Stimulated activated naive CD8-positive, alpha-beta T cell treated with anti-CD3 and anti-CD28 coated beads, Interleukin-15, Interleukin-2, amounts not matched to agents 100 ng/mL and 50 ng/mL, for 24 hours (primary cell): ENCODE measurements at regions not wholly inside any gene's neighbourhood (a gene's known extent, or its start where the extent isn't known, plus 50 kb on each side); places are given as distances from the start of the nearest gene placed in this dataset.

Source experiments
- H3K27ac Mint-ChIP-seq: one replicate; pipeline ENCODE4 v1.8.0; 2021; ENCODE audit warnings: mild to moderate bottlenecking, mixed read lengths
- H3K27me3 Mint-ChIP-seq: one replicate; pipeline ENCODE4 v1.8.0; 2021; ENCODE audit warnings: mixed read lengths
- H3K36me3 Mint-ChIP-seq: one replicate; pipeline ENCODE4 v1.8.0; 2021; ENCODE audit warnings: low read depth, mixed read lengths
- H3K4me1 Mint-ChIP-seq: one replicate; pipeline ENCODE4 v1.8.0; 2021; ENCODE audit warnings: low read depth, mixed read lengths
- H3K4me3 Mint-ChIP-seq: one replicate; pipeline ENCODE4 v1.8.0; 2021; ENCODE audit warnings: mild to moderate bottlenecking, mixed read lengths
- H3K9me3 Mint-ChIP-seq: one replicate; pipeline ENCODE4 v1.8.0; 2021; ENCODE audit warnings: mixed read lengths

DNA sequence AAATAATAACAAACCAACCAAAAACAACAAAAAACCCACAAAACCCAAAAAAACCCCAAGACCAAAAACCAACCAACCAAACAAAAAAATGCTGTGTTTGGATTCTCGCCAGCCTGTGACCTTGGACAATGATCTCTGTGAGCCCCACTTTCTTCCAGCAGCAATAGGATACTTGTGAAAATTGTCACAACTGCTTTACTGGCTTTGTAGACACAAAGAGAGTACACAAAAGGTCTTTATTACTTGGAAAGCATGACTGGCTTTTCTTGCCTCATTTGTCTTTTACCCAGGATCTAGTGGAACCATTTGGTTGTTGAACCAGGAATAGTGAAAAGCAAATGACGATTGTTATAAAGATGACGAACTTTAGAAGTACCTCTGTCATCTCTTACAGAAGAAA is 256.6 kb downstream of the UTP18 start:
- peaks cover 11% of the 10 kb centered on the region for H3K27me3 Mint-ChIP-seq
- H3K4me3 Mint-ChIP-seq = no peak overlapping the region
- no peak overlapping the region for H3K27ac Mint-ChIP-seq
- peaks cover 3% of the 10 kb centered on the region for H3K9me3 Mint-ChIP-seq
- no peaks in the 10 kb centered on the region for H3K4me1 Mint-ChIP-seq
- no peaks in the 10 kb centered on the region for H3K36me3 Mint-ChIP-seq

DNA sequence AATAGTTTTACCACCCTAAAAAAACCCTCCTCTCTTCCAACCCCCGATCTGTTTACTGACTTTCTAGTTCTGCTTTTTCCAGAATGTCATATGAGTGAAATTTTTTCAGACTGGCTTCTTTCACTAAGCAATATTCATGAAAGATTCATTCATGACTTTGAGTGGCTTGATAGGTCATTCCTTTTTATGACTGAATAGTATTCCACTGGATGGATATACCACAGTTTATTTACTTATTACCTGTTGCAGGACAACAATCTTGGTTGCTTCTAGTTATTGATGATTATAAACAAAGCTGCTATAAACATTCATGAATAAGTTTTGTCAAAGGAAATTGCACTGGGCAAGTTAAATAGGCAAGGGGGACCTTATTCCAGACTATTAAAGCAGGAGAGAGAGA is 264.2 kb downstream of the UTP18 start:
- Mint-ChIP-seq H3K4me3 (no peak overlapping the region), H3K9me3 (peaks cover 5% of the 10 kb centered on the region), H3K27ac (no peak overlapping the region), H3K36me3 (no peaks in the 10 kb centered on the region), H3K4me1 (no peaks in the 10 kb centered on the region), H3K27me3 (peaks cover 25% of the 10 kb centered on the region)

DNA sequence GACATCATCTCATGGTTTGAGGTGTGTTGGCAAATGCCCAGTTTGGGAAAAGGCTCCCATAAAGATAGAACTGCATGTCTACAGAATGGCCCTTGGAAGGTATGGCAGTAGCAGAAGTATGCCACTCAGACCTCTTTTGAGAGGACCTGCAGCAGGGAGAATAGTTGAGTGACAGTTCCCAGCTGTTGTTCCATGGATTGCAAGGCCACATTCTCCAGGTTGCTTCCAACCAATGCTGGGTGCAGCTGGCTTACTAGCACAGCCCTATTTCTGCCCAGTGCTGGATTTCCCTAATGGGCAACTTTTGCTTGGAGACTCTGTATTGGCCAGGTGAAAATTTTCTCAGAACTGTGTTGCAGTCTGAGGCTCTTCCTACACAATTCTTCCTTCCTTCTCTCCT is 266.2 kb downstream of the UTP18 start:
- Mint-ChIP-seq H3K27me3 (peaks cover 25% of the 10 kb centered on the region), H3K36me3 (no peaks in the 10 kb centered on the region), H3K27ac (no peak overlapping the region), H3K4me1 (no peaks in the 10 kb centered on the region), H3K4me3 (no peak overlapping the region), H3K9me3 (peaks cover 5% of the 10 kb centered on the region)

DNA sequence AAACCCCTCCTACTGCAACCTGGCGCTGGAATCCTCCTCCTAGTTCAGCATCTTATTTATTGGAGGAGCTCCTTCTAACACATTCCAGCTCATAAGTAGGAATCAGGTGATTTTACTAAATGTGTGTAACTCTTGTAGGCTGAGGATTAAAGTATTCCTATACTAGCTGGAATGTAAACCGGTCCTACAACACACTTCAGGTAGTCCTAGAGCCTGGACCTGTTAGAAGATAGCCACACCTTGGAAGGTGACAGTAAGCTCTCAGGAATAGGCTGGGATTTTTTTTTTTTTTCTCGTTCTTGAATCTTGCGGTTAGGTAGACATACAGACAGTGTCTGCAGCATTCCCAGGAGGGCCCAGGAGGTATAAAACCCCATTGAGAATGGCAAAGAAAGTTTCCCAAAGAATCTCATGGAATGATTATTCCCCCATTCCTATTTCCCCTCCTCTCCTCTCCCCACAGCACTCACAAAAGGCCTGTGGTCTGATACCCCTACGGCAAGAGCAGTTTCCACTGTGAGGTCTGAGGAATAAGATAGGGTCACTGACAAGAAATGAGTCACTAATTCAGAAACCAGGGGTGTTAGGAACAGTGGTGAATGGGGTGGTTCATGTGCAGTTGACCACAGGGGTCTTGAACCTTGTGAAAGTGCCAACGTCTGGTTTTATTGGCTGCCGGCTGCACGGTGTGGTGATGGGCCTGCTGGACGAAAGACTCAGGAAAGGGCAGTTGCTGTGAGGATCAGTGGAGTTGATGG is 267.1 kb downstream of the UTP18 start:
- Mint-ChIP-seq H3K9me3 (peaks cover 5% of the 10 kb centered on the region), H3K4me3 (no peak overlapping the region)

DNA sequence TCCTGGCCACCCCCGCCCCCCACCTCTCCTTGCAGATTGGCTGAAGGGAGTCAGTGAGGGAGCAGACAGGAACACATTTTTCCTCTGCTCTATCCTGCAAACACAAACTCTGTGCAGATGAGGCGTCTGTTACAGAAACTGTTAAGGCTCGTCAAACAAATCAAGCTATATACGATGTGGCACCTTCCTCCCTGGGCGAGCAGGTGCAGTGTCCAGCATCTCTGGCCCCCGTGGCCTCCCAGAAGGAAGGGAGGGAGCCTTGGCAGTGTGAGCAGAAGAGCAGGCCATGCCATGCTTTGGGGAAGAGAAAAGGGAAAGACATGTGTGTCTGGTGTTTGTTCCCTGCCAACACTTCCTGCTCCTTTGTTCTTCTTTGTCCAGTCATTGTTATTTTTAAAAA is 267.8 kb downstream of the UTP18 start:
- Mint-ChIP-seq H3K27ac (no peak overlapping the region), H3K4me1 (no peaks in the 10 kb centered on the region), H3K9me3 (peaks cover 5% of the 10 kb centered on the region), H3K27me3 (peaks cover 18% of the 10 kb centered on the region), H3K36me3 (no peaks in the 10 kb centered on the region), H3K4me3 (no peak overlapping the region)

More for the DNA sequence above, 267.1 kb downstream of the UTP18 start:
- no peaks in the 10 kb centered on the region for H3K4me1 Mint-ChIP-seq
- H3K27ac Mint-ChIP-seq = no peak overlapping the region
- H3K27me3 Mint-ChIP-seq = peaks cover 18% of the 10 kb centered on the region
- H3K36me3 Mint-ChIP-seq = no peaks in the 10 kb centered on the region

DNA sequence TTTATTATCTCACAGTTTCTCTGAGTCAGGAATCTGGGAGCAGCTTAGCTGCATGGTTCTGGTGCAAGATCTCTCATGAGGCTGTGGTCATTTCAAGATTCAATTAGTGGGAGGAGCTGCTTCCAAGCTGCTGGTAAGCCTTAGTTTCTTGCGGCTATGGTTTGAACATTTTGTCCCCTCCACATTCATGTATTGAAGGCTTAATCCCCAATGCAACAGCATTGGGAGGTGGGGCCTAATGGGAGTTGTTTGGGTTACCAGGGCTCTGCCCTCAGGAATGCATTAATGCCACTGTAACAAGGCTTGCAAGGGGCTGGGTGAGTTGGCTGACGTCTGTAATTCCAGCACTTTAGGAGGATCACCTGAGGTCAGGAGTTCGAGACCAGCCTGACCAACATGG is 272.9 kb downstream of the UTP18 start:
- H3K9me3 Mint-ChIP-seq = no peaks in the 10 kb centered on the region
- H3K36me3 Mint-ChIP-seq = no peaks in the 10 kb centered on the region
- no peak overlapping the region for H3K4me3 Mint-ChIP-seq
- H3K27ac Mint-ChIP-seq = no peak overlapping the region
- H3K4me1 Mint-ChIP-seq = no peaks in the 10 kb centered on the region
- no peaks in the 10 kb centered on the region for H3K27me3 Mint-ChIP-seq

DNA sequence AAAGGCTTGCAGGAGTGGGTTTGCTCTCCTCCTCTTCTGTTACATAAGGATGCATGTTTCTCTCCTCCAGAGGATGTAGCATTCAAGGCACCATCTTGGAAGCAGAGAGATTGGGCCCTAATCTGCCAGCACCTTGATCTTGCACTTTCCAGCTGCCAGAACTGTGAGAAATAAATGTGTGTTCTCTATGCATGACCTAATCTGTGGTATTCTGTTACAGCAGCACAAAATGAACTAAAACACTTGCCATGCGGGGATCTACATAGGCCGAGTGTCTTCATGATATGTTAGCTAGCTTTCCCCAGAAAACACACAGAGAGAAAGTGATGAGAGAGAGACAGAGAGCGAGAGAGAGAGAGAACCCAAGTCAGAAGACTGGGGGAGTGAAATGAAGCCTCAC is 273.5 kb downstream of the UTP18 start:
- no peaks in the 10 kb centered on the region for H3K9me3 Mint-ChIP-seq
- H3K27ac Mint-ChIP-seq = no peak overlapping the region
- H3K27me3 Mint-ChIP-seq = no peaks in the 10 kb centered on the region
- H3K4me1 Mint-ChIP-seq = no peaks in the 10 kb centered on the region
- no peaks in the 10 kb centered on the region for H3K36me3 Mint-ChIP-seq
- no peak overlapping the region for H3K4me3 Mint-ChIP-seq

DNA sequence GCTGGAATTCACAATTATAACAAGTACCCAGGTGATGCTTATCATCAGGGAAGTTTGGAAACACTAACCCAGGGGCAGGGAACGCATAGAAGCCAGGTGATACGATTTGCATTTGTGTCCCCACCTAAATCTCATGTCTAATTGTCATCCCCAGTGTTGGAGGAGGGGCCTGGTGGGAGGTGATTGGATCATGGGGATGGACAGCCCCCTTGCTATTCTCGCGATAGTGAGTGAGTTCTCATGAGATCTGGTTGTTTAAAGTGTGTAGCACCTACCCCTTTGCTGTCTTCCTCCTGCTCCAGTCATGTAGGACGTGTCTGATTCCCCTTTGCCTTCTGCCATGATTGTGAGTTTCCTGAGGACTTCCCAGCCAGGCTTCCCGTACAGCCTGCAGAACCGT is 276.3 kb downstream of the UTP18 start:
- Mint-ChIP-seq H3K27me3 (no peaks in the 10 kb centered on the region), H3K27ac (no peak overlapping the region), H3K4me3 (no peak overlapping the region), H3K36me3 (no peaks in the 10 kb centered on the region), H3K4me1 (peaks cover 6% of the 10 kb centered on the region), H3K9me3 (no peaks in the 10 kb centered on the region)

DNA sequence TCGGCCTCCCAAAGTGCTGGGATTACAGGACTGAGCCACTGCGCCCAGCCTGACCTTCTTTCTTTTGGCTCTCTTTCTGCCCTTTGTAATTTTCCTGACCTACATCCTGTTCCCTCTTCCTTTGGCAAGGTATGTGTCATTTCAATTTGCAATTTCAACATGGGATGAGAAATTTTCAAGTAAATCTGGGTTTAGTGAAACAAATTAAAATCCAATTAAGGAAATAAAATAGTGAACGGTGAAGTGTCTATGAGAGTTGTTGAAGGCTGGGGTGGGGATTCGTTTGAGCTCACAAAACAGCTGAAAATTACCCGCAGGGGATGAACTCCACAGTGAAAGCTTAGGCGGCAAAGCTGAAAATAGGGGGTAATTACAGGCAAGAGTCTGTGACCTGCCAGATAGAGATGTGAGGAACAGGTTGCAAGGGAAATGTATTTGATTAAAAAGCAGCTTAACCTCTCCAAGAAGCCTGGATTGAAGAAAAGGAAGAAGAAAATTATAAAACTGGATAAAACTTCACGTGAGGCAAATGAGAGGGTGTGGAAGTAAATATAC is 277.7 kb downstream of the UTP18 start:
- peaks cover 6% of the 10 kb centered on the region for H3K4me1 Mint-ChIP-seq
- no peak overlapping the region for H3K4me3 Mint-ChIP-seq
- no peaks in the 10 kb centered on the region for H3K9me3 Mint-ChIP-seq
- no peaks in the 10 kb centered on the region for H3K36me3 Mint-ChIP-seq
- H3K27ac Mint-ChIP-seq = no peak overlapping the region
- no peaks in the 10 kb centered on the region for H3K27me3 Mint-ChIP-seq

DNA sequence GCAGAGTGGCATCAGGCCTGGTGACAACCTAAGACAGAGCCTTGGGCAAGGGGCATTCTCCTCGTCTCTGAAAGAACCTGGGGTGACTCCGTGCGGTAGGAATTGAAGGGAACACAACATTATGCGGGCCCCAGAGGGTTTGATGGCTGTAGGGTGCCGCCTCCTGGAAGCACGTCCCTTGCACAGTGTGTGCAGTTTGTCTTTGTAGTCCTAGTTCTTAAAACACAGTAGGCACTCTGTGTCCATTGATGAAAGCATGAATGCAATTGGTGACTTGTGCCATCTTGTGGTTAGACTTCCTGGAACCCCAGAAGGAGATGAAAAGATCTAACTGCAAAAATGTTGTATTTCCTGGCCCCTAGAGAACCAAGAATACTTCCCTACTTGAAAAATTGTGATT is 279.8 kb downstream of the UTP18 start:
- Mint-ChIP-seq H3K4me3 (no peak overlapping the region), H3K9me3 (no peaks in the 10 kb centered on the region), H3K36me3 (no peaks in the 10 kb centered on the region), H3K4me1 (peaks cover 6% of the 10 kb centered on the region), H3K27me3 (no peaks in the 10 kb centered on the region), H3K27ac (no peak overlapping the region)

DNA sequence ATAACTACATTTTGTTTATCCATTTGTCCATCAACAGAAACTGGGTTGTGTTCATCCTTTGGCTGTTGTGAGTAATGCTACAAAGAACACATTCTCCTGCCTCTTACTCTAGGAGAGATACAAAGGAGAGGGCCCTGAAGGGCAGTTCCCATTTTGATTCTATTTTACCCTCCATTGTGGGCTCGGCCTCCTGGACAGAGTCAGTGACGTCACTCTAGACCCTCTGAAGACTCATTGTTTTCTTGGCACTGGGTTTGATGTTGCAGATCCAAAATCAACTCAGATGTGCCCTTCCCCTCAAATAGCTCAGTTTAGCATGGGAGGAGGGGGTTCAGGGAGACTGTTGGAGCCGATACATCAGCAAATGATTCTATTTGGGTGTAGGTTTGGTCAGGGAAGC is 280.9 kb downstream of the UTP18 start:
- H3K4me3 Mint-ChIP-seq = no peak overlapping the region
- no peaks in the 10 kb centered on the region for H3K9me3 Mint-ChIP-seq
- H3K27me3 Mint-ChIP-seq = no peaks in the 10 kb centered on the region

DNA sequence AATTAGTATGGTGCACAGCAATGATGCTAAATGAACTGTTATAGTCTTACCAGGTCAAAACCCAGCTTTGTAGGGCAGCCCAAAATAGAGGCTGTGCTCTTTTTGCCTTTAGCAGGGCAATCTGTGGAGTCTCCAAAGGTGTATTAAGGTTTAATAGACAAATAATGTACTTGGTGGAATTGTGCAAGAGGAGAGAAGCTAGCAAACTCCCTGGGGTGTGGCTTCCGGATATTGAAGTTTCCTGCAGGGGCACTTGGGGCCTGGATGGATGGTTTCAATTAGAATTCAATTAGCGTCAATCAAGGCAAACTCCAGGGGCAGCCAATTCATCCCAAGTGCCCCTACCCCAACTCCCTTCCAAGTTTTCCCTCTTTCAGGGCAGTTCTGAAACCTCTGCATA is 285.8 kb downstream of the UTP18 start:
- Mint-ChIP-seq H3K4me3 (no peak overlapping the region), H3K4me1 (no peaks in the 10 kb centered on the region), H3K27me3 (peaks cover 3% of the 10 kb centered on the region), H3K27ac (no peak overlapping the region), H3K9me3 (peaks cover 4% of the 10 kb centered on the region), H3K36me3 (no peaks in the 10 kb centered on the region)

More for the DNA sequence above, 280.9 kb downstream of the UTP18 start:
- Mint-ChIP-seq H3K4me1 (peaks cover 6% of the 10 kb centered on the region), H3K27ac (no peak overlapping the region), H3K36me3 (no peaks in the 10 kb centered on the region)

DNA sequence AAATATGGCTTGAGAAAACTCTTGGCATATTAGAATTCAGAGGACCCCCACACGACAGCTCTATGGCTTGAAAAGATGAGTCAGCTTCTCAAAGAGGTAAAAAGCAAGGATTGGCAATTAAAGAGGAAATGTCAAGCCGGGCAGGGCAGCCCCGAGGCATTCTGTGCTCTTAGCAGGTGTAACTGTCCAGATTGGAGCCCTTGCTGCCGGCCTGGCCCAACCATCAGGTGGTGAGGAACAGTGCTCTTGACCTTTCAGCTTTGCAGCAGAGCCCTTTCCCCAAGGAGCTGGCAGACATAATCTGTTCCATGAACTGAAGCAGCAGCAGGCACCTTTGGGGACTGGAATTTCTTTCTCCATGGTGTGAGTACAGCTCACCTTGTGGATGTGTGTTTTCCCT is 287.8 kb downstream of the UTP18 start:
- Mint-ChIP-seq H3K36me3 (no peaks in the 10 kb centered on the region), H3K4me1 (no peaks in the 10 kb centered on the region), H3K4me3 (no peak overlapping the region), H3K27ac (no peak overlapping the region), H3K9me3 (peaks cover 4% of the 10 kb centered on the region), H3K27me3 (peaks cover 10% of the 10 kb centered on the region)

DNA sequence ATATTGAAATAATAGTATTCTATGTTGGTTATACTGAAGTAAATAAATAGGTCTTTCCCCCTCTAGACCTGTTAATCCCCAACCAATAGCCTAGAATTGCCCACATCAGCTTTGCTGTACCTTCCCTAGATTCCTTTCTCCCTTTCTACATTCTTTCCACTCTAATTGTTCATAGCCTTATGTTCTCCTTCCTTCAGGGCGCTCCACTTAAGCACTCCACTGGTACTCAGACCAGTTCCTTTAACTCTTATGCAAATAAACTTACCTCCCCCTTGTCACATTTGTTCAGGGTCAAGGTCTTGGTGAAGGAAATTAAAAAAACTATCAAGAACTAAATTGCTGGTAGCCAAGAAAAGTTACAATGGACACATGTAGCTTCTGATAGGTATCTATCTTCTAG is 294.8 kb downstream of the UTP18 start:
- no peak overlapping the region for H3K4me3 Mint-ChIP-seq
- no peaks in the 10 kb centered on the region for H3K36me3 Mint-ChIP-seq
- H3K27ac Mint-ChIP-seq = no peak overlapping the region
- H3K9me3 Mint-ChIP-seq = no peaks in the 10 kb centered on the region
- no peaks in the 10 kb centered on the region for H3K4me1 Mint-ChIP-seq
- peaks cover 27% of the 10 kb centered on the region for H3K27me3 Mint-ChIP-seq

DNA sequence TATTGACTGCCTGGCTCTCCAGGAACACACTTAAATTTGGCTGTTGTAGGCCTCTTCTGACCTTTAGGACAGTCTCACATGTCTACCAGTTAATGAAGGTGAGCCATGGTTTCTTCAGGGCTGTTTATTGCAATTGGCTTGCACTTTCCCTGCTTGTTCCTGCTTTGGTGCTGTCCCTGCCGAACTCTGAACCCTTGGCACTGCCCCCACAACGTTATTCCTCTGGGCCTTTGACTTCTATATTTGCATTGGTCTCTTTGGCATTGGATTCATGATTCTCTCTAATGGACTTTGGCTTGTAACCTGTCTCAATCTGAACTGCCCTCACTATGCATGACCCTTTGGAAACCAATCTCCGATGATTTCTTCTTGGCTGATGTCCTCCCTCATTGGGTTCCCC is 299.4 kb downstream of the UTP18 start:
- H3K4me1 Mint-ChIP-seq = no peaks in the 10 kb centered on the region
- no peak overlapping the region for H3K4me3 Mint-ChIP-seq
- H3K9me3 Mint-ChIP-seq = no peaks in the 10 kb centered on the region
- no peak overlapping the region for H3K27ac Mint-ChIP-seq
- H3K36me3 Mint-ChIP-seq = no peaks in the 10 kb centered on the region
- H3K27me3 Mint-ChIP-seq = peaks cover 38% of the 10 kb centered on the region

DNA sequence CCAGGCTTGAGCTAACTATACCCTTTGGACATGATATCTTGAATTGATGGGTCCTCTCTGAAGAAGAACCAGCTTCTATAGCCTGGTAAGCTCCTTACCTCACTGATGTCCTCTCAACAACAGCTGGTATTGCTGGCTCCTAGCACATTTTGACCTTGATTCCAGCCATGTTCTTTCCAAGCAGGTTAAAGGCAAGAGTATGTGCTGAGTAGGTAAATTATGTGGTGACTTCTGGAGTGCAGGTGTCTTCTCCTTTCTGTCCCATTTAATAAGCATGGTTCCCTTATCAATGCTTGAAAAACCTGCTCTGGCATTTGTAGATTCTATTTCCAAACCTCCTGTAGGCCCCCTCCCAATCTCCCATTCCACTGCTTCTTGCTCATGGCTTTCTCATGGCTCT is 300.1 kb downstream of the UTP18 start:
- H3K4me1 Mint-ChIP-seq = no peaks in the 10 kb centered on the region
- H3K27me3 Mint-ChIP-seq = peaks cover 38% of the 10 kb centered on the region
- no peak overlapping the region for H3K4me3 Mint-ChIP-seq
- no peaks in the 10 kb centered on the region for H3K36me3 Mint-ChIP-seq
- no peak overlapping the region for H3K27ac Mint-ChIP-seq
- H3K9me3 Mint-ChIP-seq = no peaks in the 10 kb centered on the region
